H1 (cell line): ENCODE measurements at regions not wholly inside any gene's neighbourhood (a gene's known extent, or its start where the extent isn't known, plus 50 kb on each side); places are given as distances from the start of the nearest gene placed in this dataset.

Source experiments
- CTCF ChIA-PET: fragments of 300-600 bp; sonication (Branson Sonifier 250); formaldehyde crosslinking; loops from one replicate; lab custom pipeline; 2021; ENCODE audit not compliant: partially characterized antibody; lab: Charles Lee
- POLR2A ChIA-PET: fragments of 300-600 bp; sonication (Branson Sonifier 250); formaldehyde crosslinking; loops from one replicate; lab custom pipeline; 2021; ENCODE audit warnings: inconsistent platforms; ENCODE audit not compliant: partially characterized antibody; lab: Charles Lee
- DNase-seq, 2 experiments: peaks; one replicate each; pipeline versions ENCODE4 v3.0.0 to v3.0.0-alpha.2; 2010 to 2022; ENCODE audit warnings: low spot score in 2 of 2, low read depth in 1 of 2, mixed read lengths in 1 of 2
- FAIRE-seq: peaks from 2 replicates; lab custom pipeline; 2011; peaks lifted over from hg19 to GRCh38; lab: Jason Lieb, UNC
- H2AFZ ChIP-seq: 2 replicates; pipeline ENCODE4 v1.8.1; 2012; ENCODE audit warnings: low read length, inconsistent platforms
- H2AK5ac ChIP-seq: 2 replicates; pipeline ENCODE4 v1.6.1; 2013; ENCODE audit warnings: low read depth, low read length
- H2BK120ac ChIP-seq: replicated peaks from 2 replicates; pipeline ENCODE3; 2013; ENCODE audit warnings: low read depth, low read length, inconsistent platforms
- H2BK12ac ChIP-seq: 2 replicates; pipeline ENCODE4 v1.6.1; 2013; ENCODE audit warnings: low read depth, low read length
- H2BK15ac ChIP-seq: 2 replicates; pipeline ENCODE4 v1.6.1; 2013; ENCODE audit warnings: low read length
- H2BK20ac ChIP-seq: 2 replicates; pipeline ENCODE4 v1.6.1; 2013; ENCODE audit warnings: low read length
- H2BK5ac ChIP-seq: 2 replicates; pipeline ENCODE4 v1.6.1; 2013; ENCODE audit warnings: low read depth, low read length
- H3K14ac ChIP-seq: 2 replicates; pipeline ENCODE4 v1.6.1; 2013; ENCODE audit warnings: inconsistent platforms; ENCODE audit not compliant: insufficient read length
- H3K18ac ChIP-seq: 2 replicates; pipeline ENCODE4 v1.6.1; 2013; ENCODE audit warnings: low read length; ENCODE audit errors: extremely low read depth
- H3K23ac ChIP-seq: 2 replicates; pipeline ENCODE4 v1.6.1; 2013; ENCODE audit warnings: inconsistent platforms; ENCODE audit not compliant: insufficient read length
- H3K23me2 ChIP-seq: 2 replicates; pipeline ENCODE4 v1.6.1; 2013; ENCODE audit warnings: low read depth, low read length
- H3K27ac ChIP-seq: 2 replicates; pipeline ENCODE4 v1.6.1; 2011; ENCODE audit warnings: low read depth, low read length, inconsistent platforms
- H3K27me3 ChIP-seq, 4 experiments: replicated peaks in 1 of 4; 1 replicate in 1 of 4; 2 replicates in 3 of 4; pipeline versions ENCODE4 v1.6.1 to v1.8.1; 2011 to 2013; ENCODE audit warnings: low read length in 3 of 4, mild to moderate bottlenecking in 3 of 4, inconsistent platforms in 2 of 4, mixed read lengths in 2 of 4, moderate library complexity in 1 of 4; ENCODE audit not compliant: control insufficient read depth in 3 of 4, insufficient read depth in 3 of 4; ENCODE audit errors: extremely low read depth in 1 of 4
- H3K36me3 ChIP-seq, 4 experiments: 2 replicates each; pipeline versions ENCODE4 v1.6.1 to v1.8.1; 2011 to 2013; ENCODE audit warnings: mild to moderate bottlenecking in 4 of 4, low read length in 3 of 4, moderate library complexity in 2 of 4, control low read depth in 1 of 4, inconsistent platforms in 1 of 4; ENCODE audit not compliant: insufficient read depth in 4 of 4, control insufficient read depth in 2 of 4
- H3K4ac ChIP-seq: replicated peaks from 2 replicates; pipeline ENCODE3; 2013; ENCODE audit warnings: low read length, low read depth, mixed read lengths, inconsistent platforms; ENCODE audit not compliant: insufficient read length
- H3K4me1 ChIP-seq, 4 experiments: replicated peaks in 1 of 4; 1 replicate in 1 of 4; 2 replicates in 3 of 4; pipeline versions ENCODE4 v1.6.1 to v1.8.1; 2011 to 2013; ENCODE audit warnings: low read length in 3 of 4, inconsistent platforms in 2 of 4, mixed read lengths in 1 of 4; ENCODE audit not compliant: insufficient read depth in 4 of 4, control insufficient read depth in 3 of 4
- H3K4me2 ChIP-seq, 2 experiments: 2 replicates each; pipeline versions ENCODE4 v1.6.1 to v1.8.1; 2011 to 2013; ENCODE audit warnings: low read depth in 2 of 2, low read length in 2 of 2, control low read depth in 1 of 2, inconsistent platforms in 1 of 2, mild to moderate bottlenecking in 1 of 2; ENCODE audit not compliant: insufficient read depth in 1 of 2
- H3K4me3 ChIP-seq, 4 experiments: fragments of 200-600, 300-600 bp in 1 of 4; sonication (generic), shearing (Covaris generic), sonication (Bioruptor Twin) in 1 of 4; 2 replicates each; pipeline versions ENCODE4 v1.5.1 to v1.8.1; 2011 to 2016; ENCODE audit warnings: low read length in 4 of 4, low read depth in 3 of 4, control low read depth in 2 of 4, inconsistent platforms in 2 of 4, mild to moderate bottlenecking in 2 of 4, mixed read lengths in 1 of 4, moderate library complexity in 1 of 4; ENCODE audit not compliant: insufficient read depth in 2 of 4; ENCODE audit errors: extremely low read depth in 1 of 4
- H3K56ac ChIP-seq: replicated peaks from 2 replicates; pipeline ENCODE3; 2013; ENCODE audit warnings: low read depth, mild to moderate bottlenecking, mixed read lengths, low read length, inconsistent platforms; ENCODE audit not compliant: insufficient read length
- H3K79me1 ChIP-seq: 2 replicates; pipeline ENCODE4 v1.6.1; 2013; ENCODE audit warnings: low read depth, low read length, control low read depth
- H3K79me2 ChIP-seq, 2 experiments: 2 replicates each; pipeline versions ENCODE4 v1.6.1 to v1.8.1; 2012 to 2013; ENCODE audit warnings: low read length in 2 of 2, mild to moderate bottlenecking in 2 of 2, inconsistent platforms in 1 of 2; ENCODE audit not compliant: insufficient read depth in 2 of 2, control insufficient read depth in 1 of 2
- H3K9ac ChIP-seq, 4 experiments: replicated peaks in 1 of 4; 1 replicate in 1 of 4; 2 replicates in 3 of 4; pipeline versions ENCODE4 v1.6.1 to v1.8.1; 2011 to 2013; ENCODE audit warnings: low read depth in 3 of 4, low read length in 3 of 4, control low read depth in 2 of 4, mild to moderate bottlenecking in 2 of 4, moderate library complexity in 2 of 4, inconsistent platforms in 1 of 4; ENCODE audit errors: extremely low read depth in 1 of 4
- H3K9me3 ChIP-seq, 2 experiments: 2 replicates each; pipeline versions ENCODE4 v1.6.1 to v1.8.1; 2012 to 2013; ENCODE audit warnings: mild to moderate bottlenecking in 2 of 2, moderate library complexity in 2 of 2, control low read depth in 1 of 2, inconsistent platforms in 1 of 2, low read depth in 1 of 2, low read length in 1 of 2, mixed read lengths in 1 of 2; ENCODE audit not compliant: insufficient read depth in 2 of 2
- H4K20me1 ChIP-seq, 2 experiments: replicated peaks in 1 of 2; 2 replicates each; pipeline versions ENCODE3 to v1.8.1; 2011 to 2013; ENCODE audit warnings: inconsistent platforms in 2 of 2, low read length in 2 of 2, mild to moderate bottlenecking in 1 of 2; ENCODE audit not compliant: insufficient read depth in 2 of 2, control insufficient read depth in 1 of 2
- H4K5ac ChIP-seq: 2 replicates; pipeline ENCODE4 v1.6.1; 2013; ENCODE audit warnings: low read length, low read depth, mixed read lengths, inconsistent platforms; ENCODE audit not compliant: insufficient read length
- H4K8ac ChIP-seq: 2 replicates; pipeline ENCODE4 v1.8.0; 2013; ENCODE audit warnings: mild to moderate bottlenecking, moderate library complexity, low read length, inconsistent platforms; ENCODE audit not compliant: insufficient read depth; ENCODE audit errors: extremely low read depth
- H4K91ac ChIP-seq: replicated peaks from 2 replicates; pipeline ENCODE3; 2013; ENCODE audit warnings: low read length, mixed read lengths, inconsistent platforms; ENCODE audit not compliant: insufficient read length
- BCL11A ChIP-seq, 2 experiments: IDR thresholded peaks; one replicate each; pipeline ENCODE4 v1.6.1; 2011; ENCODE audit warnings: low read depth in 2 of 2, low read length in 2 of 2, mild to moderate bottlenecking in 2 of 2
- CHD1 ChIP-seq: IDR thresholded peaks from 2 replicates; pipeline ENCODE4 v1.6.1; 2012; ENCODE audit warnings: low read depth, low read length, improper control_type of control experiment
- EP300 ChIP-seq, 2 experiments: IDR thresholded peaks; 1 replicate in 1 of 2; 2 replicates in 1 of 2; pipeline ENCODE4 v1.6.1; 2011 to 2012; ENCODE audit warnings: low read depth in 2 of 2, low read length in 2 of 2, mild to moderate bottlenecking in 2 of 2, borderline replicate concordance in 1 of 2, inconsistent platforms in 1 of 2, moderate library complexity in 1 of 2
- JUN ChIP-seq: IDR thresholded peaks from 2 replicates; pipeline ENCODE4 v1.6.1; 2011; ENCODE audit warnings: low read depth, mild to moderate bottlenecking, improper control_type of control experiment, low read length
- POLR2AphosphoS5 ChIP-seq: IDR thresholded peaks from 2 replicates; pipeline ENCODE4 v1.6.1; 2011; ENCODE audit warnings: low read depth, low read length
- RFX5 ChIP-seq: IDR thresholded peaks from 2 replicates; pipeline ENCODE4 v1.6.1; 2011; ENCODE audit warnings: low read depth, low read length, improper control_type of control experiment, borderline replicate concordance
- RXRA ChIP-seq: IDR thresholded peaks from 2 replicates; pipeline ENCODE4 v1.6.1; 2011; ENCODE audit warnings: low read depth, mild to moderate bottlenecking, low read length, moderate library complexity; ENCODE audit not compliant: insufficient read depth
- SIX5 ChIP-seq: IDR thresholded peaks from 2 replicates; pipeline ENCODE4 v1.6.1; 2011; ENCODE audit warnings: mild to moderate bottlenecking, low read depth, low read length
- SP2 ChIP-seq: IDR thresholded peaks from 2 replicates; pipeline ENCODE4 v1.6.1; 2012; ENCODE audit warnings: mild to moderate bottlenecking, low read length, inconsistent platforms
- YY1 ChIP-seq: IDR thresholded peaks from 2 replicates; pipeline ENCODE4 v1.6.1; 2011; ENCODE audit warnings: low read depth, mild to moderate bottlenecking, low read length
- WGBS, 2 experiments: shearing (Covaris generic) in 1 of 2; methylation state at CpG; one replicate each; pipeline versions ENCODE4 v1.1.6 to v1.1.7; 2013 to 2015; ENCODE audit warnings: low lambda C conversion rate in 2 of 2, mixed read lengths in 2 of 2, inconsistent platforms in 1 of 2, low coverage in 1 of 2, missing lambda C conversion rate in 1 of 2; ENCODE audit not compliant: insufficient replicate concordance in 2 of 2, insufficient coverage in 1 of 2, insufficient read length in 1 of 2; ENCODE audit errors: extremely low coverage in 1 of 2, missing lambda C conversion rate in 1 of 2; 5-methylcytosine and 5-hydroxymethylcytosine counted together
- TF ChIP-seq, protein P1 (sequence below): IDR thresholded peaks from 2 replicates; pipeline ENCODE4 v1.6.1; 2012; ENCODE audit warnings: low read length, inconsistent platforms

DNA sequence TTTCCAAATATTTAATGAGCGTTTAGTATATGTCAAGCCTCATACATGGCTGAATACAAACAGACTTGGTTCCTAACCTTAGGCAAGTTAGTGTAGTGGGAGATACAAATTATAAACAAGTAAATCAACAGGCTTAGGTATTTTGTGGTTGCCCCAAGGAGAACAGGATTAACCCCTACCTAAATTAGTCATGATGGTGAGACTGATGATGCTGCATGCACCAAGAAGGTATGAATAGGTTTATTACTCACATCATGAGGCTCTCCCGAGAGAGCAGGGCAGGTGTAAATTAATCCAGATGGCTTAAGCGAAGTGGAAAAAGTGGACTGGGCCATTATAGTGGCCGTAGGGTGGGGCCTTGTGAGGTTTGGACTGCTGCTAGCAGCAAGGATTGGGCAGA lies 118.1 kb upstream of the GCFC2 start:
- Histone ChIP-seq H3K4ac (no peak overlapping the region), H3K9me3 (no peaks in the 10 kb centered on the region), H2BK15ac (no peak overlapping the region), H3K14ac (no peak overlapping the region), H3K56ac (no peak overlapping the region), H2BK12ac (no peak overlapping the region), H3K9ac (no peak overlapping the region), H3K79me2 (no peaks in the 10 kb centered on the region), H3K36me3 (no peaks in the 10 kb centered on the region), H2BK120ac (no peak overlapping the region), H4K91ac (no peak overlapping the region), H3K27me3 (no peaks in the 10 kb centered on the region), H3K27ac (no peak overlapping the region), H4K20me1 (no peaks in the 10 kb centered on the region), H4K8ac (no peak overlapping the region), H3K23me2 (no peaks in the 10 kb centered on the region), H3K23ac (no peak overlapping the region), H4K5ac (no peak overlapping the region), H3K4me1 (no peaks in the 10 kb centered on the region), H3K18ac (no peak overlapping the region), H3K4me3 (no peak overlapping the region), H2AFZ (no peak overlapping the region), H3K4me2 (no peak overlapping the region), H2AK5ac (no peak overlapping the region), H2BK20ac (no peak overlapping the region), H2BK5ac (no peak overlapping the region), H3K79me1 (no peaks in the 10 kb centered on the region)
- no peak for FAIRE-seq
- no peak for DNase-seq
- 90% methylated on average over 4 of the region's 4 CpGs; no CpG with 5 or more reads in 1 of the 2 experiments for WGBS, 2 experiments
- CTCF ChIA-PET: interaction anchor here (0.6 kb wide), 1 partner anchor 326 kb away, joined by 3 read pairs; no protein-coding TSS in a partner anchor
- POLR2A ChIA-PET: no interaction called here
- no peak for TF ChIP-seq SIX5
- TF ChIP-seq EP300 (IDR thresholded peaks at IDR 0.05; ENCODE audit: borderline replicate concordance in 1 of 2, low read depth in 2 of 2, low read length in 2 of 2): no peak
- TF ChIP-seq RFX5: no peak
- TF ChIP-seq SP2: no peak
- TF ChIP-seq, protein P1, sequence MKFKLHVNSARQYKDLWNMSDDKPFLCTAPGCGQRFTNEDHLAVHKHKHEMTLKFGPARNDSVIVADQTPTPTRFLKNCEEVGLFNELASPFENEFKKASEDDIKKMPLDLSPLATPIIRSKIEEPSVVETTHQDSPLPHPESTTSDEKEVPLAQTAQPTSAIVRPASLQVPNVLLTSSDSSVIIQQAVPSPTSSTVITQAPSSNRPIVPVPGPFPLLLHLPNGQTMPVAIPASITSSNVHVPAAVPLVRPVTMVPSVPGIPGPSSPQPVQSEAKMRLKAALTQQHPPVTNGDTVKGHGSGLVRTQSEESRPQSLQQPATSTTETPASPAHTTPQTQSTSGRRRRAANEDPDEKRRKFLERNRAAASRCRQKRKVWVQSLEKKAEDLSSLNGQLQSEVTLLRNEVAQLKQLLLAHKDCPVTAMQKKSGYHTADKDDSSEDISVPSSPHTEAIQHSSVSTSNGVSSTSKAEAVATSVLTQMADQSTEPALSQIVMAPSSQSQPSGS: no peak
- no peak for TF ChIP-seq YY1
- no peak for TF ChIP-seq CHD1
- TF ChIP-seq RXRA: no peak
- TF ChIP-seq JUN: no peak
- no peak for TF ChIP-seq POLR2AphosphoS5
- TF ChIP-seq BCL11A (IDR thresholded peaks at IDR 0.05; ENCODE audit: low read depth in 2 of 2, low read length in 2 of 2): no peak
